Thoracic aorta (tissue), 2 donors: ENCODE measurements at regions not wholly inside any gene's neighbourhood (a gene's known extent, or its start where the extent isn't known, plus 50 kb on each side); places are given as distances from the start of the nearest gene placed in this dataset.

Experiments used
- ATAC-seq: fragments of 150-250 bp; one replicate; pipeline ENCODE4 v1.8.0; 2017; ENCODE audit warnings: low read depth; ENCODE audit not compliant: insufficient number of reproducible peaks, low FRiP score
- DNase-seq: peaks from one replicate; pipeline ENCODE4 v3.0.0-alpha.2; 2020; ENCODE audit warnings: low spot score
- H3K27ac ChIP-seq, 2 donors: fragments of 200-600 bp; sonication (generic); 1 replicate in 1 of 2; 2 replicates in 1 of 2; pipeline ENCODE4 v1.5.1; 2016; ENCODE audit warnings: mild to moderate bottlenecking in 2 of 2, moderate library complexity in 2 of 2
- H3K27me3 ChIP-seq: fragments of 200-600 bp; sonication (generic); replicated peaks from 2 replicates; pipeline ENCODE4 v1.6.0; 2016; ENCODE audit warnings: mild to moderate bottlenecking; ENCODE audit not compliant: insufficient read depth
- H3K36me3 ChIP-seq: fragments of 200-600 bp; sonication (generic); one replicate; pipeline ENCODE4 v1.5.1; 2016
- H3K4me1 ChIP-seq, 2 donors: fragments of 200-600 bp; sonication (generic); 1 replicate in 1 of 2; 2 replicates in 1 of 2; pipeline versions ENCODE4 v1.5.1 to v1.6.0; 2016; ENCODE audit warnings: low read depth in 2 of 2, mild to moderate bottlenecking in 1 of 2; ENCODE audit not compliant: control insufficient read depth in 1 of 2
- H3K4me3 ChIP-seq: fragments of 200-600 bp; sonication (generic); 2 replicates; pipeline ENCODE4 v1.5.1; 2016; ENCODE audit warnings: mild to moderate bottlenecking
- H3K9me3 ChIP-seq: fragments of 200-600 bp; sonication (generic); 2 replicates; pipeline ENCODE4 v1.5.1; 2016
- TF ChIP-seq, protein P1 (sequence below): fragments of 200-600 bp; sonication (generic); IDR thresholded peaks from one replicate; pipeline ENCODE4 v1.5.1; 2019; ENCODE audit warnings: antibody characterized with exemption

- H3K4me1 ChIP-seq: no peaks in the 10 kb centered on the region
- H3K4me3 ChIP-seq: no peak overlapping the region
- TF ChIP-seq, protein P1, sequence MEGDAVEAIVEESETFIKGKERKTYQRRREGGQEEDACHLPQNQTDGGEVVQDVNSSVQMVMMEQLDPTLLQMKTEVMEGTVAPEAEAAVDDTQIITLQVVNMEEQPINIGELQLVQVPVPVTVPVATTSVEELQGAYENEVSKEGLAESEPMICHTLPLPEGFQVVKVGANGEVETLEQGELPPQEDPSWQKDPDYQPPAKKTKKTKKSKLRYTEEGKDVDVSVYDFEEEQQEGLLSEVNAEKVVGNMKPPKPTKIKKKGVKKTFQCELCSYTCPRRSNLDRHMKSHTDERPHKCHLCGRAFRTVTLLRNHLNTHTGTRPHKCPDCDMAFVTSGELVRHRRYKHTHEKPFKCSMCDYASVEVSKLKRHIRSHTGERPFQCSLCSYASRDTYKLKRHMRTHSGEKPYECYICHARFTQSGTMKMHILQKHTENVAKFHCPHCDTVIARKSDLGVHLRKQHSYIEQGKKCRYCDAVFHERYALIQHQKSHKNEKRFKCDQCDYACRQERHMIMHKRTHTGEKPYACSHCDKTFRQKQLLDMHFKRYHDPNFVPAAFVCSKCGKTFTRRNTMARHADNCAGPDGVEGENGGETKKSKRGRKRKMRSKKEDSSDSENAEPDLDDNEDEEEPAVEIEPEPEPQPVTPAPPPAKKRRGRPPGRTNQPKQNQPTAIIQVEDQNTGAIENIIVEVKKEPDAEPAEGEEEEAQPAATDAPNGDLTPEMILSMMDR: no peak
- H3K9me3 ChIP-seq: no peaks in the 10 kb centered on the region
- ATAC-seq: no peak
- H3K27me3 ChIP-seq: no peaks in the 10 kb centered on the region
- H3K27ac ChIP-seq: no peak overlapping the region
- H3K36me3 ChIP-seq: no peaks in the 10 kb centered on the region
- DNase-seq: no peak
Observed at GRCh38 chr7:137172105-137172590, 171.4 kb downstream of the PTN start.

DNA sequence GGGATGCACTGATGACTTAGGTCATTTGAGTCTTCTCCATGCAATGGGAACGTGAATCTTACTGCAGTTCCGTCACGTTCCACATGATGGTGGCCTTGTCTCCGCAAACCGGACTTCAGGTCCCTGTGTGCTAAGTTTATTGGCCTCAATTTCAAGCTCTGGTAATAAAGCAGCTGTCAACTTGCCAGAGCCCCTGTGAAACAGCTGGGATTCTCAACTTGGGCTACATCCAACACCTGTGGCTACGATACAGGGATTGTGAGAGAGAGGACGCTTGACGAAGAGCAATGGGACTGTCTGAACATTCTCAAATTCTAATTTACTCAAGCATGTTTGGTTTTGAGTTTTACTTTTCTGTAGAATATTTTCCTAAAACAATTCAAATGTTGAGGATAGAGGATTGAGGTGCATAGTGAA lies 174.2 kb downstream of the PTN start:
- no peaks in the 10 kb centered on the region for H3K4me1 ChIP-seq
- H3K4me3 ChIP-seq: no peak overlapping the region
- ATAC-seq: no peak
- TF ChIP-seq, protein P1: peak; percentile 33
- H3K36me3 ChIP-seq: no peaks in the 10 kb centered on the region
- H3K9me3 ChIP-seq: no peaks in the 10 kb centered on the region
- H3K27me3 ChIP-seq: no peaks in the 10 kb centered on the region
- DNase-seq: no peak
- no peak overlapping the region for H3K27ac ChIP-seq

DNA sequence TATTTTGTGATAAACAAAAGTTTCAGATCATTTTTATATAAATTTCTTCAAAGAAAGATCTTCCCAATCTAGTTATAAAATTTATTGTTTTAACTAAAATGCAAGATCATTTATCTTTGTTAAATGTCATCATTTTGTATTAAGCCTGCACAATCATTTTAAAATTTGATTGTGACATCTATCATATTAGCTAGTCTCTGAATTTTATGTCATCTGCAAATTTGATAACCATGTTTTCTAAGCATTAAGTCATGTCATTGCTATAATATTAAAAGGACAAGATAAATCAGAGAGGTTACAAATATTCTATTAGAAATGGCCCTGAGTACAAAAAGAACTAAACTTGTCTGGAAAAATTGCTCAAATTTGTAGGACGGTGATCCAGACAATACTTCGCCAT lies 175.9 kb downstream of the PTN start:
- ATAC-seq (no peak), DNase-seq (no peak)
- Histone ChIP-seq H3K4me1 (no peaks in the 10 kb centered on the region), H3K27me3 (no peaks in the 10 kb centered on the region), H3K36me3 (no peaks in the 10 kb centered on the region), H3K9me3 (no peaks in the 10 kb centered on the region), H3K4me3 (no peak overlapping the region), H3K27ac (no peak overlapping the region)
- TF ChIP-seq, protein P1: no peak

GRCh38 chr7:137166363-137166762 lies 177.2 kb downstream of the PTN start:
- H3K4me1 ChIP-seq: no peaks in the 10 kb centered on the region
- DNase-seq (no peak), ATAC-seq (no peak)
- H3K4me3 ChIP-seq: no peak overlapping the region
- TF ChIP-seq, protein P1: no peak
- no peak overlapping the region for H3K27ac ChIP-seq
- H3K9me3 ChIP-seq: no peaks in the 10 kb centered on the region
- H3K27me3 ChIP-seq: no peaks in the 10 kb centered on the region
- no peaks in the 10 kb centered on the region for H3K36me3 ChIP-seq

DNA sequence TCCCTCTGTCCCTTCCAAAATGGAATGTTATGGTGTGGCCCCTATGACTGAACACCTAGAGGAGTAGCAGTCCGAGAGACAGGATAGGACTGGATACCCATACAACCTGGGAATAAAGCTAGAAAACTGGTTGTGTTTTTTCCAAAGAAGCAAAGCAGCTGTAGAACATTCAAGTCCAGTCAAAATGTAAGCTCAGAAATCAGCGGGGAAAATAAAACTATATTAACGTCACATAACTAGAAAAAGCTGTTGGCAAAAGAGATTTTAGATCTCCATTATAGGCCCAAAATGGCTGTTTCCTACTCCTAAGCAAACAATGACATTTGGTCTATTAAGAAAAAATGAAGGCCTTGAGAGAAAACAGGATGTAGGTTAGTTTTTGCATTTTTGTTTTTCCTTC lies 177.7 kb downstream of the PTN start:
- Histone ChIP-seq H3K36me3 (no peaks in the 10 kb centered on the region), H3K9me3 (no peaks in the 10 kb centered on the region), H3K27ac (no peak overlapping the region), H3K27me3 (no peaks in the 10 kb centered on the region), H3K4me1 (no peaks in the 10 kb centered on the region), H3K4me3 (no peak overlapping the region)
- no peak for ATAC-seq
- no peak for DNase-seq
- TF ChIP-seq, protein P1: no peak
